ENCODE measurements at regions not wholly inside any gene's neighbourhood (a gene's known extent, or its start where the extent isn't known, plus 50 kb on each side); places are given as distances from the start of the nearest gene placed in this dataset.
"Not testable (repeated sequence)": the region's sequence is repeated elsewhere in the genome, so short reads cannot be mapped to it uniquely, and the experiment has no call there.

DNA sequence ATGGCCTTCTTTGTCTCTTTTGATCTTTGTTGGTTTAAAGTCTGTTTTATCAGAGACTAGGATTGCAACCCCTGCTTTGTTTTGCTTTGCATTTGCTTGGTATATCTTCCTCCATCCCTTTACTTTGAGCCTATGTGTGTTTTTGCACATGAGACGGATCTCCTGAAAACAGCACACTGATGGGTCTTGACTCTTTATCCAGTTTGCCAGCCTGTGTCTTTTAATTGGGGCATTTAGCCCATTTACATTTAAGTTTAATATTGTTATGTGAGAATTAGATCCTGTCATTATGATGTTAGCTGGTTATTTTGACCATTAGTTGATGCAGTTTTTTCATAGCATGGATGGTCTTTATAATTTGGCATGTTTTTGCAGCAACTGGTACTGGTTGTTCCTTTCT, 89.2 kb upstream of the ITPRID2 start:
- DNase-seq (ENCODE audit: low spot score in 2 of 2); H3K36me3 Mint-ChIP-seq; ATAC-seq; H3K4me3 Mint-ChIP-seq; H3K9me3 Mint-ChIP-seq; H3K27ac Mint-ChIP-seq; H3K4me1 Mint-ChIP-seq: not testable (repeated sequence)

DNA sequence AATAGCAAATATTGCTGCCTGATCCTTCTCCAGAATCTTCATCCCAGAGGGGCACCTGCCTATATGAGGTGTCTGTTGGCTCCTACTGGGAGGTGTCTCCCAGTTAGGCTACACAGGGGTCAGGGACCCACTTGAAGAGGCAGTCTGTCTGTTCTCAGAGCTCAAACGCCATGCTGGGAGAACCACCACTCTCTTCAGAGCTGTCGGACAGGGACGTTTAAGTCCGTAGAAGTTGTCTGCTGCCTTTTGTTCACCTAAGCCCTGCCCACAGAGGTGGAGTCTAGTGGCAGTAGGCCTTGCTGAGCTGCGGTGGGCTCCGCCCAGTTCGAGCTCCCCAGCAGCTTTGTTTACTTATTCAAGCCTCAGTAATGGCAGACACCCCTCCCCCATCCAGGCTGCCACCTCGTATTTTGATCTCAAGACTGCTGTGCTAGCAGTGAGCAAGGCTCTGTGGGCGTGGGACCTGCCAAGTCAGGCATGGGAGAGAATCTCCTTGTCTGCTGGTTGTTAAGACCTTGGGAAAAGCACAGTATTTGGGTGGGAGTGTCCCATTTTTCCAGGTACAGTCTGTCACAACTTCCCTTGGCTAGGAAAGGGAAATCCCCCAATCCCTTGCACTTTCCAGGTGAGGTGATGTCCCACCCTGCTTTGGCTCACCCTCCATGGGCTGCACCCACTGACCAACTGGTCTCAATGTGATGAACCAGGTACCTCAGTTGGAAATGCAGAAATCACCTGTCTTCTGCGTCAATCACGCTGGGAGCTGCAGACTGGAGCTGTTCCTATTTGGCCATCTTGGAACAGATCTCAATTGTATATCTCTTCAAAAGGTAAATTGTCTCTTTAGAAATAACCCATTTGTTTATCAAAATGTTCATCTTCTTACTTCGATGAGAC, 87.4 kb upstream of the ITPRID2 start:
- not testable (repeated sequence) for H3K9me3 Mint-ChIP-seq; H3K4me3 Mint-ChIP-seq; H3K36me3 Mint-ChIP-seq; H3K27ac Mint-ChIP-seq; H3K4me1 Mint-ChIP-seq; ATAC-seq; DNase-seq (ENCODE audit: low spot score in 2 of 2)

DNA sequence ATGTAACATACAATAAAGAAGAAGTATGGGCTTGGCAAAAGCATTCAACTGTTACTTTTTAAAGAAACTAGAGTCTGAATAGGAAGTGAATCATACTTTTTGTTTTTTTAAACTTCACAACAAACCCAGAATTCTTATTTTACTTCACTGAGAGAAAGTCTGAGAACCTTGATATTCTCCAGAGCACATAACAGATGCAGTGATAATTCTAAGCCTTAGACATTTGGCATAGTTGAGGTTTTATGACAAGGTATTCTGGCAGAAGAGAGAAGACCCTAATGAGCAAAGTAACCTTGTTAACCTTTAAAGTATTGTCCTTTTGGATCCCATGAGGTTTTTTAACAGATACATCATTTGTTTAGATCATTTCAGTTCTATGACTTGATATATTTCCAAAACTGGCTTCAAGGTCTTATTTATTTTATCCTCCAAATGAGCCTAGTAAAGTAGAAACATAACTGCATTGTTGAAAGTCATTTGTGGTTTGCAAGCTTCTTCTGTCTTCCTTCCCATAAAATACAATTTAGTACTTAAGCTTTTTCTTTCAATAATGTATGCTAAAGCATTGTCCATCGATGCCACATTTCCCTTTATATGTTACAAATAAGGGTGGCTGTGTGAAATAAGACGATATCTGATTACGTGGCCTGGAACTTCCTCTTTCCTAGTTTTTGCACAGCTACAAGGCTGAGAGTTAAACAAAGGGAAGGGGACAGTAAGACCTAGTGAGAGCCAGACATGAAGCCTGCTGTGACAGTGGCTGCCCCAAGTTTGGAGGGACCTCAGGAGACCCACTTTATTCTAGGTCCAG, 86.1 kb upstream of the ITPRID2 start:
- H3K27ac Mint-ChIP-seq: no peak overlapping the region
- no peak overlapping the region for H3K4me3 Mint-ChIP-seq
- no peaks in the 10 kb centered on the region for H3K36me3 Mint-ChIP-seq
- ATAC-seq (no peak), DNase-seq (ENCODE audit: low spot score in 2 of 2) (no peak)
- H3K9me3 Mint-ChIP-seq: no peaks in the 10 kb centered on the region
- H3K4me1 Mint-ChIP-seq: no peaks in the 10 kb centered on the region

DNA sequence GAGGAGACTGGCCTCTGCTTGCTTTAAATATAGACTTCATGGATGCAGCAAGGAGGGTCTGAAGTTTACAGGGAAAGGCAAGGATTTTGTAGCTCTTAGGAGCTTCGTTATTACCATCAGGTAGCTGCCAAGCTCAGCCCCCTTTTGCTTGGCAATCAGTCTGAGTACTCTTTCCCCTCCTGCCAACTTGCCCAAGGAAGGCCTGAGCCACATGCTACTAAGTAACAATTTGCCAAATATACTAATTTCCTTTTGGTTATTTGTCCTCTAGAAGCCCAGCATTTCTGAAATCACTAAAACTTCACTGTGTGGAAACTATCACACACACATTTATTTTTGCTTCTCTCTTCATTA, 85.5 kb upstream of the ITPRID2 start:
- no peak overlapping the region for H3K27ac Mint-ChIP-seq
- no peaks in the 10 kb centered on the region for H3K9me3 Mint-ChIP-seq
- ATAC-seq (no peak), DNase-seq (ENCODE audit: low spot score in 2 of 2) (no peak)
- no peaks in the 10 kb centered on the region for H3K4me1 Mint-ChIP-seq
- H3K4me3 Mint-ChIP-seq: no peak overlapping the region
- no peaks in the 10 kb centered on the region for H3K36me3 Mint-ChIP-seq

- DNase-seq (ENCODE audit: low spot score in 2 of 2): no peak
- H3K4me3 Mint-ChIP-seq: no peak overlapping the region
- no peak overlapping the region for H3K27ac Mint-ChIP-seq
- H3K9me3 Mint-ChIP-seq: no peaks in the 10 kb centered on the region
- H3K36me3 Mint-ChIP-seq: no peaks in the 10 kb centered on the region
- H3K4me1 Mint-ChIP-seq: no peaks in the 10 kb centered on the region
- no peak for ATAC-seq
These were observed 84.0 kb upstream of the ITPRID2 start for GRCh38 chr2:181807526-181807925.

DNA sequence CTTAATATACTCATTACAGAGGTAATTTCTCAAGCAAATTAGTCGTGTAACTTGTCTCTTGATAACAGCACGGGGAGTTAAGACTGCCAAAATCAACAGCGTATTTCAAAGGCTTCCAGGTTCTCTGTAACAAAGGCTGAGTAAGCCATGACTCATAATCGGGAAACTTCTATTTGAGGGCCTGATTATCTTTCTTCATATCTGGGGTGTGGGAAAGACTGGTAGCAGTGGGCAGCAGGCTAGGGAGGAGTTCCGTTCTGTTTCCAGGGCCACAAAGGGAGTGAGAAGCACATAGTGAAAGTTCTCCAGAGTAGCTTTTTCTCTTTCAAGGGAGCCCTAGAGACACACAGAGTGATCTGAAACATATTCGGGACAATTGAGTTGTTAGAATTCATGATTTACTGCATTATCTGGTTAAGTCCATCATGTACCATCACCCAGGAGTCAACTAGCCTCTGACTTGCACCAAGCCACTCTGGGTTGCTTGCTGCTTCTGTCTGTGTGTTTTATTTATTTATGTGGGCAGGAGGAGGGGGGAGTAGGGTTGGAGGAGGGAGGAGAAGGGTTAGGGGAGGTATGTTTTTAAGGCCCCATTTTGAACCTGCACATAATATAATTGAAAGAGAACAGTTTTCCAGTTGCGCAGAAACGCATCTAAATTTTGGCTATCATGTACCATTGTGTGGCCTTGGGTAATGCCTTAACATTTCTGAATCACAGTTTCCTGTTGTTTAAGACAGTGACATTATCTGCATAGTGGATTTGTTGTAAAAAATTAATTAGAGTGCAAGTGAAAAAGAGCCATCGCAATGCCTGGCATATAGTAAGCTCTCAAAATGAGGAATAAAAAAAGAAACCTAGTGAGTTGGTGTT, 80.5 kb upstream of the ITPRID2 start:
- H3K9me3 Mint-ChIP-seq: no peaks in the 10 kb centered on the region
- no peak for DNase-seq (ENCODE audit: low spot score in 2 of 2)
- no peaks in the 10 kb centered on the region for H3K36me3 Mint-ChIP-seq
- H3K4me1 Mint-ChIP-seq: peaks cover 9% of the 10 kb centered on the region
- H3K27ac Mint-ChIP-seq: no peak overlapping the region
- no peak overlapping the region for H3K4me3 Mint-ChIP-seq
- no peak for ATAC-seq

DNA sequence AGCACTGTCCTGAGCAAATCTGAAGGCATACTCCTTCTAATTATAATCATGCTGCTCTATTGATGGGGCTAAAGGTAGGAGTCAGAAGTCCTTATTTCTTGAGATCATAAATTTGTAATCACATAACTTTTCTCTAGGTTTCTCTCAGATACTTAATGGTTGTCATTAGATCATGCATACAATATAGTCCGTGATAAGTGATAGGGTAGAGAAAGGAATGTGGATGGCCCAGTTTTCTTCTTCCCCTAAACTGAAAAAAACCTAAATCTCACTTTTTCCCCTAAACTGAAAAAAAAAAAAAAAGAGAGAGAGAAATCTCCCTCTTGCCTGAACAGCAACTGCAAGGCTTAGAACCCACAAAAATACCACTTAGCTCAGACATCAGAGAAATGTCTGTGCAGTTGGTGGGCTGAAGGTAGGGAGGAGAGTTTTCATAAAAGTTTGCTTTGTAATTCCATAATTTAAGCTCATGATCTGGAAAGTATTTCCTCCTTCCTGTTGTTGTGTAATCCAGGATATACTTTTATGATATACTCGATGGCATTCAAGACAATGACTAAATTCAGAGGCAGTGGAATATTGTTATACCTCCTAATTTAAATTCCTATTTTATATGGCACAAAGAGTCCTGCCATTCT, 79.3 kb upstream of the ITPRID2 start:
- Mint-ChIP-seq H3K4me3 (no peak overlapping the region), H3K9me3 (no peaks in the 10 kb centered on the region), H3K4me1 (peaks cover 9% of the 10 kb centered on the region), H3K36me3 (no peaks in the 10 kb centered on the region), H3K27ac (no peak overlapping the region)
- ATAC-seq (no peak), DNase-seq (ENCODE audit: low spot score in 2 of 2) (no peak)

GRCh38 chr2:181814057-181814491, 77.5 kb upstream of the ITPRID2 start:
- ATAC-seq (no peak), DNase-seq (ENCODE audit: low spot score in 2 of 2) (no peak)
- Mint-ChIP-seq H3K27ac (no peak overlapping the region), H3K36me3 (no peaks in the 10 kb centered on the region), H3K4me3 (no peak overlapping the region), H3K4me1 (peaks cover 9% of the 10 kb centered on the region), H3K9me3 (no peaks in the 10 kb centered on the region)

DNA sequence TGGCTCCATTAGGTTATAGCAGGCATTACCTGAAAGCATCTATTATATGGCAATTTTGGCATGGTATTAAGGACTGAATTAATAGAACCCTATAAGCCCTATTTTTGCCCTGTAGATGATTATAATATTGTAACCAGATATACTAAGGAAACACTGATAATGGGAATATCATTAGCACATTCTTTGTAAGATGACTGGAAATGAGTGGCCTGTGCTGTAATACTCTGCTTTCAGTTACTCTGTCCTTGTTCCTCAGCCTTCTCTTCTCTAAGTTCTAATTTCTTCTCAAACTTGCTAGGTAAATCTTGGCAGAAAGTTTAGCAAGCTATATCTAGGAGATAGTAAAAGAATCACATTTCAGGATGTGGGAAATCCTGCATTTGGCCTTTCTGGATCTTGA, 74.0 kb upstream of the ITPRID2 start:
- no peak for DNase-seq (ENCODE audit: low spot score in 2 of 2)
- Mint-ChIP-seq H3K27ac (no peak overlapping the region), H3K4me3 (no peak overlapping the region), H3K36me3 (no peaks in the 10 kb centered on the region), H3K9me3 (no peaks in the 10 kb centered on the region), H3K4me1 (peaks cover 9% of the 10 kb centered on the region)
- no peak for ATAC-seq

GRCh38 chr2:181818058-181818680, 73.4 kb upstream of the ITPRID2 start:
- peaks cover 9% of the 10 kb centered on the region for H3K4me1 Mint-ChIP-seq

DNA sequence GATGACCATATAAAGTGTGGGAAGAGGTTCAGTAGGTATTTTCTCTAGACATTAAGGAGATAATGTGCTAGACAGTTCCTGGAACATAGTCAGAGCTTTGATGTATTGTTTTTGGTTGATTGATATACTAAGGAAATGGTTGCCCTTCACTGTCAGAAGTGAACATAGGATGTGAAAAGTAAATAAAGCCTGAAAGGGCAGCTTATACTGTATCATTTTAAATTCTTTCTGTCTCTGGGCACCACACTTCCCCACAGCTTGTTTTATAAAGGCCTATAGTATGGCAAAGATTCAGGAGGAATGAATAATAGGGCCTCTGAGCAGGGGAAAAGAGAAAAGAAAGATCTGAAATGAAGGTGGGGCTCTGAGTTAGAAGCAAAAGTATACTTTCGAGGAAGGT, 72.7 kb upstream of the ITPRID2 start:
- no peak overlapping the region for H3K4me3 Mint-ChIP-seq
- H3K36me3 Mint-ChIP-seq: no peaks in the 10 kb centered on the region
- H3K27ac Mint-ChIP-seq: no peak overlapping the region
- ATAC-seq: no peak
- H3K4me1 Mint-ChIP-seq: peaks cover 4% of the 10 kb centered on the region
- DNase-seq (ENCODE audit: low spot score in 2 of 2): no peak
- no peaks in the 10 kb centered on the region for H3K9me3 Mint-ChIP-seq

More at GRCh38 chr2:181818058-181818680, 73.4 kb upstream of the ITPRID2 start:
- DNase-seq (ENCODE audit: low spot score in 2 of 2) (no peak), ATAC-seq (no peak)
- no peaks in the 10 kb centered on the region for H3K36me3 Mint-ChIP-seq
- H3K9me3 Mint-ChIP-seq: no peaks in the 10 kb centered on the region
- no peak overlapping the region for H3K27ac Mint-ChIP-seq
- H3K4me3 Mint-ChIP-seq: no peak overlapping the region

DNA sequence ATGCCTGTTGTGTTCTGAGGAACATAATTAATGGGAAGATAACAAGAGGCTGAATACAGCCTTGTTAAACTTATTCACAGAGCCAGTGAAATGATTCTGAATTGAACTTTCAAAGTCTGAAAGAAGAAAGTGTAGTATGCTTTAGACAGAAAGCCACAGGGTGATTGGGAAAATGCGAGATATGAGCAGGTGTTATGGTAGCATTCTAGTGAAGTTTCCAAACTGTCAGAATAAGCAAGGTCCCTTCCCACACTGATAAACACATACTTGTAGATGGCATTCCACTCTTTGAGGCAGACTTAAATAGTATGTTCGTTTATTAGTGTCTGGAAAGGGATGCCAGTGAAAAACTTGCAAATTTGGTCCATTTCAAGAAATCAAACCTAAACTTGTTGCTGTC, 70.5 kb upstream of the ITPRID2 start:
- Mint-ChIP-seq H3K4me3 (no peak overlapping the region), H3K27ac (no peak overlapping the region), H3K4me1 (no peaks in the 10 kb centered on the region), H3K9me3 (no peaks in the 10 kb centered on the region), H3K36me3 (no peaks in the 10 kb centered on the region)
- ATAC-seq: no peak
- DNase-seq (ENCODE audit: low spot score in 2 of 2): no peak

GRCh38 chr2:181822097-181822496, 69.4 kb upstream of the ITPRID2 start:
- no peak for ATAC-seq
- no peaks in the 10 kb centered on the region for H3K9me3 Mint-ChIP-seq
- DNase-seq (ENCODE audit: low spot score in 2 of 2): no peak
- no peaks in the 10 kb centered on the region for H3K36me3 Mint-ChIP-seq
- H3K4me3 Mint-ChIP-seq: no peak overlapping the region
- no peaks in the 10 kb centered on the region for H3K4me1 Mint-ChIP-seq
- H3K27ac Mint-ChIP-seq: no peak overlapping the region

GRCh38 chr2:181823405-181823804, 68.1 kb upstream of the ITPRID2 start:
- no peak for ATAC-seq
- H3K36me3 Mint-ChIP-seq: no peaks in the 10 kb centered on the region
- H3K9me3 Mint-ChIP-seq: no peaks in the 10 kb centered on the region
- DNase-seq (ENCODE audit: low spot score in 2 of 2): no peak
- H3K4me1 Mint-ChIP-seq: no peaks in the 10 kb centered on the region
- H3K27ac Mint-ChIP-seq: no peak overlapping the region
- no peak overlapping the region for H3K4me3 Mint-ChIP-seq
